NK-92 (cell line): ENCODE measurements at regions not wholly inside any gene's neighbourhood (a gene's known extent, or its start where the extent isn't known, plus 50 kb on each side); places are given as distances from the start of the nearest gene placed in this dataset.

Experiments
- DNase-seq: peaks from one replicate; lab custom pipeline; 2025; ENCODE audit not compliant: unreplicated experiment; lab: John Stamatoyannopoulos, UW

DNA sequence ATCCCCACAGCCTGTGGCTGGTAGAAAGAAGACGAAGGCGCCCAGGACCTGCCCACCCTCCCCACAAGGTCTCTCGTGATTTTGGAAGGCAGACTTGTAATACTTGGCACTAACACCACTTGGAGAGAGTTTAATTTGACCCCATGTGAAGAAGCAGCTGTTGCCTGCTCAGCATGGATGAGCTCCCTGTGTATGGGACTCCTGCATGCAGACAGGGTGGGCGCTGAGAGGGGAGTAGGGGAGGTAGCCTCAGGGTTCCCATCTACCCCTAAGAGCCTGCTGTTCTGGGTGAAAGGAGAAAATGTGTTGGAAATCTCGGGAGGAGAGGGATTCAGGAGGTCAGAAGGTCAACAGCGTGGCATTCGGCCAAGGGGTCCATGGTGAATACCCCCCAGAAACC lies 625.9 kb downstream of the TBC1D22A start:
- DNase-seq, result no peak

- DNase-seq, result no peak
Measured at GRCh38 chr22:47386812-47387510, 624.5 kb downstream of the TBC1D22A start.

GRCh38 chr22:47384977-47385376 lies 622.5 kb downstream of the TBC1D22A start:
- DNase-seq, result no peak

DNA sequence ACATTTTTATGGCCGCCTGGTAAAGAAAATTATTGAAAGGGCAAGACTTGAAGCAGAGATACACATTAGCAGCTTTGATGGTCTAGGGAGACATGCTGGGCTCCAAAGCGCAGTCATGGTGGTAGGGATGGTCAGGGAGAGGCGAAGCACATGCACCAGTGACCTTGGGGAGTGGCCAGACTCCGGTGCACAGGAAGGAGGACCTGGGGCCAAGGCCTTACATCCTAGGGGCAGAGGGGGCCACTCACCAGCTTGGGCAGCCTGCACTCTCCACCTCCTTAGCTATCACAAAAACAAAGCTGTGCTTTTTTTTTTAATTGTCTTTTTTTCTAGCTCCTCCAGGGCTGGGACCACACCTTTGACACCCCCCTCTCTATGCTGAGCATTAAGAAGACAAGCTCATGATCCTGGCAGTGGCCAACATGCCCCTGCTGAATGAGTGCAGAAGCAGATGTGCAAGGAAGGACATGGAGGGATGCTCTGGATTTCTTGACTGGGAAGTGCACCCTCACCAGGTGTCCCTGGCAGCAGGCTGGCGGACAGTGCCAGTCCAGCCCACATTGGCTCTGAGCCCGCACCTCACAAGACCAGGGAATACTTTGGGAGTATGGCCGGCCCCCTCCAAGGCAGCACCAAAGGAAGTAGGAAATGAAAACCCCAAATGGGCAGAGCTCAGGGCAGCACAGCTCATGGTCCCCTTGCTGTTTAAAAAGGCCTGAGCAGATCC lies 619.9 kb downstream of the TBC1D22A start:
- DNase-seq, result no peak

GRCh38 chr22:47381240-47381639 lies 618.8 kb downstream of the TBC1D22A start:
- DNase-seq, result no peak

GRCh38 chr22:47380692-47381091 lies 618.2 kb downstream of the TBC1D22A start:
- DNase-seq, result no peak

- DNase-seq, result no peak
Measured at GRCh38 chr22:47379037-47379436, 616.6 kb downstream of the TBC1D22A start.

GRCh38 chr22:47377926-47378560 lies 615.6 kb downstream of the TBC1D22A start:
- DNase-seq, result no peak

DNA sequence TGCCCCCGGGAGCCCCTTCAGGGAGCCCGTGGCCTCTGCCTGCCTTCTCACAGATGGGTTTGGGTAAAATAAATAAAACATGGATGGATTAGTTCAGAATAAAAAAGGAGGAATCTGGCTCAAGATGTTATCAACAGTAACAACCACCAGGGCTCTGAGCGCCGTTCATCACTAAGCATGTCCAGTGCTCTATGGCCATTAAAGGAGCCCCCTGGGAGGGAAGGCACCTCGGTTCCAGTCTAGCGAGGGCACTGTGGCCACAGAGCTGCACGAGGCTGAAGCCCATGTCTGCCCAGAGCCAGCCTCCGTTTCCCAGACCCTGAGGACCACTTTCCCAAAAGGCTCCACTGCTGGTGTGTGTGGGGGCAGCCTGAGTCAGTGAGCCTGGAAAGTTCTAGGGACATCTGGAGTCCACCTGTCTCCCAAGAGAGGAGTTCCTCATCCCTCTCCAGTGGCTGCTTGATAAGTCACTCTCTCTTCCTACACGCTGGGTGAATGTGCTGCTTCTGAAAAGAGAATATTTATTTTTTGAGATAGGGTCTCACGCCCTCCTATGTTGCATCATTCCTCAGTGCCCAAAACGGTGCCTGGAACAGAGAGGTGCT lies 614.6 kb downstream of the TBC1D22A start:
- DNase-seq, result no peak

- DNase-seq, result no peak
Measured at GRCh38 chr22:47376322-47376700, 613.9 kb downstream of the TBC1D22A start.

DNA sequence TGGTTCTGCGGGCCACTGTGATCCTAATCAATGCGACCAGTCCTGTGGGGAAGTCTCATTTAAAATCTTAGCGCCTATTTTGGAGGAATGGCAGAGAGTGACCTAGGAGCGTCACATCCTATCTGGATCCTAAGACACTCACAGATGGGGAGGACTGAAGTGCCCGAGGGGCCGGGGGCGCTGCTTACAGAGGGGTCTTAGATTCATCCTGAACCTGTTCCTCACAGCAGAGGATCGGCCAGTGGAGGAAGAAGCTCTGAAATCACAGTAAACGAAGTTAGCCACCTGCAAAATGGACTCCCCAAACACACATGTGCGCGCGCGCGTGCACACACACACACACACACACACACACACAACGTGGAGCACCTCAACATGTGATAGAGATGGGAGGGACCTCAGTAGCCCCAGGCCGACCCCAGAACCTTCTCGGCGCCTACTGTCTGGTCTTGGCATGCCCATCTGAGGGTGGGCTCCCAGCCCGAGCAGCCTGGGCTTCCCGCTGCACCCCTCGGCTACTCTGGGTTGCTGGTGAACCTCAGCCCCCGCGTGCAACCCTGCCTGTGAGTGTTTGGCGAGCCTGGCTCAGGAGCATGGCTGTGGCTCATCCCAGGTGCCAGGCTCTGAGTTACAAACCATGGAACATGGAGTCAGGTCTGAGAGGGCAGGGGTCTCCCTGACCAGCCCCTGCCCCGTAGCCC lies 613.3 kb downstream of the TBC1D22A start:
- no peak for DNase-seq

DNA sequence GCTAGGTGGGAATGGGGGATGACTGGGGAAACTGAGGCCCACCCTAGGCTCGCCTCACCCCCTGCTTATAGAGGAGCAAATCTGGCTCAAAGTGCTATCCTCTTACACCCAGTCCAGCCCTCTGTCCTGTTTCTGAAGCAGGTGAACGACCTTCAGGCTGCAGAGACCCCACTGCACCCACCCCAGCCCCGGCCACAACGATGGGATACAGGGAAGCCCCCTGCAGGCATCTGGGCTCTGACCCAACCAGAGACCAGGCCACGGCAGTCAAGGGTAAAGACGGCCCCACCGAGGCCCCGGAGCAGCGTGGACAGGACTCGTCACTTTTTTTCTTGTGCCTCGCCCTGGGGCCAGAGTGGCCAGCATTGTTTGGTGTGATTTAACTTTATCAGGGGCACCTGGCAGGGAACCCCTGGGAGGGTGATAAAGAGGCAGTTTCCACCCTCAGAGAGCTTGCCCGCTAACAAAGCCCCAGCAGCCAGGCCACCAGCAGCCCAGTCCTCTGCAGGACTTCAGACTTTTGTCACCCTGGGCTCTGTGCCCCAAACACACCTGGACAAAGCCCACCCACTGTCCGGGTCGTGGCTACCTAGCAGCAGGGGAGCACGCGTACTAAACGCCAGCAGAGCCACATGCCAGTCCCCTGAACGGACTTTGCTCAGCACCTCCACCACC lies 612.6 kb downstream of the TBC1D22A start:
- no peak for DNase-seq

GRCh38 chr22:47374273-47374771 lies 611.9 kb downstream of the TBC1D22A start:
- DNase-seq, result no peak

DNA sequence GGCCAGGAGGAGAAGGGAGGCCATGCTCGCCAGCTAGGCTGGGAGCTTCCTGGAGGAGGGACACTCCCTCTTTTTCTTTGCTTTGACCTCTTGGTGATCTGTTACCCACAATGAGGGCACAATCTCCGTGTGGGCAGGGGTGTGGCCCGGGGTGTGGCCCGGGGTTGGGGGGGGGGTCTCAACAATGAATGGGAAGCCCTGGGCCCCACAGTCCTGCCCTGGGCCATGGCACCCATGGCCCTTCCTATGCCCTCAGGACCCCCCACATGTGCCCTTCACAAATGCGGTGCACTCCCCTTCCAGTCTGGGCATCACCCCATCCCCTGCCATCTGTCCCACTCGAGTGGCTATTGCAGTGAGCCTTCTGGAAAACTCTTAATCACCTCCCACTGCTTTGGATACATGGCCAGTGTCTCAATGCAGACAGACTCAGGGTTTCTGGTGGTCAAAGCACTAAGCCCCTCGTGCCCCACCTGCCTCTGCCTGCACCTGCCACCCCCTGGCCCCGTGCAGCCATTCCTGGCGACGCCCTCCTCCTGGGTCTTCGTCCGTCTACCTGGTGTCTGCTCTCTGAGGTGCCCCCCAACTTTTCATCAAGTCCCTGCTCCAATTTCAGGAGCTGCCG lies 611.3 kb downstream of the TBC1D22A start:
- DNase-seq, result no peak

- DNase-seq, result no peak
Measured at GRCh38 chr22:47372596-47373385, 610.3 kb downstream of the TBC1D22A start.

- no peak for DNase-seq
Measured at GRCh38 chr22:47372111-47372581, 609.7 kb downstream of the TBC1D22A start.

DNA sequence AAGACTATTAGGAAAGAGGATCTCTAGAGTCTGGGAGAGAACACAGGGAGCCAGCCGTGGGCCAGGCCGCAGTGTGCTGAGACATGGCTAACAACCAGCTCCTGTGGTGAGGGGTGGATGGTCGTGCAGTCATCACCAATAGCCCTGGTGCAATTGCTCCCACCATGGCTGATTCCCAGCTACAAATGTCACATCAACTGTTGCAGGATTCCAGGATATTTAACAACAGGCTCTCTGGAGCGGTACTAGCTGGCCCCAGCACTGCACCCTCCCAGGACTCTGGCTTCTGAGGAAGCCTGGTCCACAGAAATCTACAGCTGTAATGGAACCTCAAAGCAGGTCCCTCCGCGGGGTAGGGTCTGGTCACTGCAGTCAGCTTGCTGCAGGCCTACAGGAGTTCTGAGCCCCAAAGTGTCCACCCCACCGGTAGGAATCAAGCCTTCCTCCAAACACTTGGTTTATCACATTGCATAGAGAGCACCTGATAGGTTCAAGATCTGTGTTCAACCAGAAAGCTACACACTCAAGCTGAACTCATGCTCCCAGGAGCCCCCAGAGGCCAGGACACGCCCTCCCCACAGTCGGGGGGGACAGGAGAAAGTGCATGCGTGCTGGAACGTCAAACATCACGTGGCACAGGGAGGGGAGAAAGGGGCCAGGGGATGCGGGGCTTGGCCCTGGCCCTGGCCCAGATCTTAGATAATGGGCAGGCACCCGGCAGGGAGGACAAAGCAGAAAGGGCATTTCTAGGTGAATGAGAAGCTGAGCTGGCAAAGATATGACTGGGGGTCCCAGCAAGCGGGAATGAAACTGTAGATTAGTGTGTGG lies 609.0 kb downstream of the TBC1D22A start:
- DNase-seq, result no peak
